ENCODE measurements at regions not wholly inside any gene's neighbourhood (a gene's known extent, or its start where the extent isn't known, plus 50 kb on each side); places are given as distances from the start of the nearest gene placed in this dataset.
A peak's percentile ranks its signal among the peaks of the same experiment; 100 is the strongest.
"Not testable (repeated sequence)": the region's sequence is repeated elsewhere in the genome, so short reads cannot be mapped to it uniquely, and the experiment has no call there.

DNA sequence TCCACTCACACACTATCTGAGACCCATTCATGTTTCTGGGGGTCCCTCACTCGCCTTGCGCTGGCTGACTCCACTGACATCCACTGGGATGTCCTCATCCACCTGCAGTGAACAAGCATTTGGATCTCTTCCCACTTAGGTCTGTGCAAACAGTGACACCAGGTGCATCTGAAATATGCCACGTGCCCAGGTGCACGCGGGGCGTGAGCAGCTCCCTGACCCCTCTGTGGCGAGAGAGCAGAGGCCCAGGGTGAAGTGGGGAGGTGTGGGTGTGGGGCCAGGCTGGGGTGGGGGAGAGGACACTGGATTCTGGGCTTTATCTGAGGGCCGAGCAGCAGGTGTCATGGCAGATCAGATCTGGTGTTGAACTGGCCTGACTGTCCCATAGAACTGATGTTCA, 85.4 kb upstream of the LPCAT1 start:
- DNase-seq; H3K4me1 ChIP-seq (replicated peaks in 1 of 2); H3K9me3 ChIP-seq (replicated peaks in 1 of 3); intact Hi-C loops (cut with DNase I); H3K27me3 ChIP-seq; H3K27ac ChIP-seq; H3K36me3 ChIP-seq (replicated peaks in 1 of 2); H3K4me3 ChIP-seq: not testable (repeated sequence)
- WGBS, 4 donors, result 95 to 100% (median 98%) methylated on average over 4 to 8 of the region's 8 CpGs

- intact Hi-C loops (cut with DNase I); H3K9me3 ChIP-seq (replicated peaks in 1 of 3); H3K4me3 ChIP-seq; H3K27ac ChIP-seq; H3K36me3 ChIP-seq (replicated peaks in 1 of 2); H3K4me1 ChIP-seq (replicated peaks in 1 of 2); H3K27me3 ChIP-seq; DNase-seq: not testable (repeated sequence)
- WGBS, 4 donors, result 67 to 91% (median 81%) methylated on average over 7 to 15 of the region's 15 CpGs
Measured at GRCh38 chr5:1608336-1608735, 84.6 kb upstream of the LPCAT1 start.

DNA sequence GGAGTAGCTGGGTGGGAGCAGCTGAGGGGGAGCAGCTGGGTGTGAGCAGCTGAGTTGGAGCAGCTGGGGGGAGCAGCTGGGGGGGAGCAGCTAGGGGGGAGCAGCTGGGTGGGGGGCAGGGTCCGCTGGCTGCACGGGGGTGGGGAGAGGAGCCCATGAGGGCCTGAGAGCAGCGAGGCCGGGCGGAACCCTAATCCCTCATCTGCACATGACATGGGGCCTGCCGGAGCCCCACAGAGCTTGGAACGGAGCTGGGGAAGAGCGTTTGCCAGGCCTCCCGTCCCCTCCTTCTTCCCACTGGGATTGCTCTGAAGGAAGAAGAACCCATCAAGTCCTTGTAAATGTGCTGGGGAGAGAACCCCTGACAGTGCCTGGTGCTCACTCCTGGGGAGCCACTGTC, 83.2 kb upstream of the LPCAT1 start:
- H3K4me1 ChIP-seq (replicated peaks in 1 of 2); H3K27ac ChIP-seq; DNase-seq; intact Hi-C loops (cut with DNase I); H3K9me3 ChIP-seq (replicated peaks in 1 of 3); H3K4me3 ChIP-seq; H3K27me3 ChIP-seq; H3K36me3 ChIP-seq (replicated peaks in 1 of 2): not testable (repeated sequence)
- 57 to 92% (median 73%) methylated on average over 2 to 9 of the region's 9 CpGs; no CpG with 5 or more reads in 1 of the 4 donors for WGBS, 4 donors

- H3K4me3 ChIP-seq; intact Hi-C loops (cut with DNase I); H3K9me3 ChIP-seq (replicated peaks in 1 of 3); DNase-seq; H3K27ac ChIP-seq; H3K27me3 ChIP-seq; H3K4me1 ChIP-seq (replicated peaks in 1 of 2); H3K36me3 ChIP-seq (replicated peaks in 1 of 2): not testable (repeated sequence)
- 91 to 100% (median 95%) methylated on average over 3 to 8 of the region's 8 CpGs for WGBS, 4 donors
Measured at GRCh38 chr5:1603916-1604315, 80.2 kb upstream of the LPCAT1 start.

- H3K27me3 ChIP-seq; H3K4me3 ChIP-seq; DNase-seq; H3K4me1 ChIP-seq (replicated peaks in 1 of 2); H3K9me3 ChIP-seq (replicated peaks in 1 of 3); H3K36me3 ChIP-seq (replicated peaks in 1 of 2); intact Hi-C loops (cut with DNase I); H3K27ac ChIP-seq: not testable (repeated sequence)
- WGBS, 4 donors, result 75 to 83% (median 81%) methylated on average over 3 to 8 of the region's 9 CpGs
Measured at GRCh38 chr5:1601565-1601964, 77.8 kb upstream of the LPCAT1 start.

GRCh38 chr5:1598950-1599737, 75.4 kb upstream of the LPCAT1 start:
- intact Hi-C loops (cut with DNase I); H3K9me3 ChIP-seq (replicated peaks in 1 of 3); H3K4me1 ChIP-seq (replicated peaks in 1 of 2); H3K27me3 ChIP-seq; H3K4me3 ChIP-seq; DNase-seq; H3K36me3 ChIP-seq (replicated peaks in 1 of 2); H3K27ac ChIP-seq: not testable (repeated sequence)
- TF ChIP-seq, protein P1, sequence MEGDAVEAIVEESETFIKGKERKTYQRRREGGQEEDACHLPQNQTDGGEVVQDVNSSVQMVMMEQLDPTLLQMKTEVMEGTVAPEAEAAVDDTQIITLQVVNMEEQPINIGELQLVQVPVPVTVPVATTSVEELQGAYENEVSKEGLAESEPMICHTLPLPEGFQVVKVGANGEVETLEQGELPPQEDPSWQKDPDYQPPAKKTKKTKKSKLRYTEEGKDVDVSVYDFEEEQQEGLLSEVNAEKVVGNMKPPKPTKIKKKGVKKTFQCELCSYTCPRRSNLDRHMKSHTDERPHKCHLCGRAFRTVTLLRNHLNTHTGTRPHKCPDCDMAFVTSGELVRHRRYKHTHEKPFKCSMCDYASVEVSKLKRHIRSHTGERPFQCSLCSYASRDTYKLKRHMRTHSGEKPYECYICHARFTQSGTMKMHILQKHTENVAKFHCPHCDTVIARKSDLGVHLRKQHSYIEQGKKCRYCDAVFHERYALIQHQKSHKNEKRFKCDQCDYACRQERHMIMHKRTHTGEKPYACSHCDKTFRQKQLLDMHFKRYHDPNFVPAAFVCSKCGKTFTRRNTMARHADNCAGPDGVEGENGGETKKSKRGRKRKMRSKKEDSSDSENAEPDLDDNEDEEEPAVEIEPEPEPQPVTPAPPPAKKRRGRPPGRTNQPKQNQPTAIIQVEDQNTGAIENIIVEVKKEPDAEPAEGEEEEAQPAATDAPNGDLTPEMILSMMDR (IDR thresholded peaks at IDR 0.05), result peak in 1 of 6 experiments; percentile 22
- 69 to 86% (median 79%) methylated on average over 3 to 5 of the region's 5 CpGs for WGBS, 4 donors

DNA sequence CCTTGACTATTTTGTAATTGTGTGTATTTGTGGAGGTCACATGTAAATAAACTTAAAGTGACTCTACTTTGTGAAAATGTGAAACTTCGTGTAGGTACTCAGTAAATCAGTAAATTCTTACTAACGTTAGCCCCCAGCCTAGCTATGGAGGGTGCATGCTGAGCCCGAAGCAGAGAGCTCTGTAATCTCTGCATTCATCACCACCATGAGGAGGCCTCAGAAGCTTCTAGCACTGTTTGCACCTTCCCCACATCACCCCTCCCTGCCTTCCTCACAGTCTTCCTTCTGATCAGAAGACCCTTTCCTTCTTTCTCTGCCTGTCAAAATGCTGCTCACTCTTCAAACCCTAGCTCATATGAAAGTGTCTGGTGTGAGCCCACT, 73.3 kb upstream of the LPCAT1 start:
- intact Hi-C loops (cut with DNase I); H3K36me3 ChIP-seq (replicated peaks in 1 of 2); H3K4me1 ChIP-seq (replicated peaks in 1 of 2); H3K27ac ChIP-seq; H3K9me3 ChIP-seq (replicated peaks in 1 of 3); H3K27me3 ChIP-seq; H3K4me3 ChIP-seq: not testable (repeated sequence)
- 77 to 94% (median 79%) methylated on average over 3 of the region's 3 CpGs for WGBS, 4 donors
- DNase-seq, result peak in 1 of 7 donors; percentile 42

DNA sequence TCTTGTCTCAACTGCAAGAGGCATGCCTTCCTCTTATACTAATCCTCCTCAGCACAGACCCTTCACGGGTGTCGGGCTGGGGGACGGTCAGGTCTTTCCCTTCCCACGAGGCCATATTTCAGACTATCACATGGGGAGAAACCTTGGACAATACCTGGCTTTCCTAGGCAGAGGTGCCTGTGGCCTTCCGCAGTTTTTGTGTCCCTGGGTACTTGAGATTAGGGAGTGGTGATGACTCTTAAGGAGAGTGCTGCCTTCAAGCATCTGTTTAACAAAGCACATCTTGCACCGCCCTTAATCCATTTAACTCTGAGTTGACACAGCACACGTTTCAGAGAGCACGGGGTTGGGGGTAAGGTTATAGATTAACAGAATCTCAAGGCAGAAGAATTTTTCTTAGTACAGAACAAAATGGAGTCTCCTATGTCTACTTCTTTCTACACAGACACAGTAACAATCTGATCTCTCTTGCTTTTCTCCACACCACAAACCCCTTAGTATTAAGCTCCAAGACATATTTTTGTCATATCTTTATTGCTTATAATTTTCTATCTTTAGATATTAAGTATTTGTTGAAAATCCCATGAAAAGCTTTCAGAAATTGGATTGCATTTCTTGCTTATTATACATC, 72.8 kb upstream of the LPCAT1 start:
- intact Hi-C loops (cut with DNase I); H3K4me3 ChIP-seq; H3K9me3 ChIP-seq (replicated peaks in 1 of 3); H3K27me3 ChIP-seq; DNase-seq; H3K36me3 ChIP-seq (replicated peaks in 1 of 2); H3K4me1 ChIP-seq (replicated peaks in 1 of 2); H3K27ac ChIP-seq: not testable (repeated sequence)
- 83 to 95% (median 93%) methylated on average over 7 to 8 of the region's 8 CpGs for WGBS, 4 donors

All from adrenal gland (tissue), 9 donors.